22Rv1 (cell line): ENCODE measurements at regions not wholly inside any gene's neighbourhood (a gene's known extent, or its start where the extent isn't known, plus 50 kb on each side); places are given as distances from the start of the nearest gene placed in this dataset.

ENCODE experiments used
- CTCF ChIP-seq: fragments of 450-650 bp; IDR thresholded peaks from 2 replicates; pipeline ENCODE4 v1.5.1; 2017; ENCODE audit warnings: mild to moderate bottlenecking
- ZFX ChIP-seq: fragments of 450-650 bp; IDR thresholded peaks from 2 replicates; pipeline ENCODE4 v1.6.1; 2017; ENCODE audit warnings: antibody characterized with exemption, borderline replicate concordance

GRCh38 chr11:104385884-104386283, 221.9 kb upstream of the PDGFD start:
- no peak for TF ChIP-seq CTCF
- TF ChIP-seq ZFX = no peak
